ENCODE measurements at regions not wholly inside any gene's neighbourhood (a gene's known extent, or its start where the extent isn't known, plus 50 kb on each side); places are given as distances from the start of the nearest gene placed in this dataset.

DNA sequence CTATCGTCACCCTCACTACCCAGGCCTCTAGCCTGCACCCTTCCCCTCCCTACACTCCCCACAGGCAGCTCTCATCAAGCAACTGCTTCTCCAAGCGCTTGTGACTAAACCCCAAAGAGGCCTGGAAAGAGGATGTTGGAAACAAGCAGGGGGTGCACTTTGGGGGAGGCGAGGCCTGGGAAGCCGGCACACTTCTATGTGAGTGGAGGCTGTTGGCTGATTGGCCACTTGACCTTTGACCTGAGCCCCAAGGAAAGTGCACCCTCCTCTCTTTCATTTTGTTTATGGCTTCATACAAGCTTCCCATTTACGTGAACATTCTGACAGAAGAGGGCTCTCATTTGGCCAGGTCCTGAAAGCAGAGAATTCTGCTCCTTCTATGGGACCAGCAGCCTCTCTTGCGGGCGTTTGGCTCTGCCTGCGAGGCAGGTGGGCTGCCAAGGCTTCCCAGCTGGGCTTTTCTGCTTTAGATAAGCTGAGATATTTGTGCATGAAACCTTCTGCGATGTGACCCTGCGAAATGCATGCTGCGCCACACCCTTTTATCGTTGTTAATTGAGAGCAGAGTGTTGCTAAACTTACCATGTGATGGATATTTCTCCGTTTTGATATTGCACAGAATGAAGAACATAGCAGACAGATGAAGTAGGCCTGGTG is 134.8 kb upstream of the NCK2 start:
- no peak for DNase-seq (ENCODE audit: extremely low spot score)
- CTCF ChIA-PET, result interaction anchor here (2.2 kb wide), 1 partner anchor 33 kb away, joined by 5 read pairs; no protein-coding TSS in a partner anchor
- TF ChIP-seq, protein P1, sequence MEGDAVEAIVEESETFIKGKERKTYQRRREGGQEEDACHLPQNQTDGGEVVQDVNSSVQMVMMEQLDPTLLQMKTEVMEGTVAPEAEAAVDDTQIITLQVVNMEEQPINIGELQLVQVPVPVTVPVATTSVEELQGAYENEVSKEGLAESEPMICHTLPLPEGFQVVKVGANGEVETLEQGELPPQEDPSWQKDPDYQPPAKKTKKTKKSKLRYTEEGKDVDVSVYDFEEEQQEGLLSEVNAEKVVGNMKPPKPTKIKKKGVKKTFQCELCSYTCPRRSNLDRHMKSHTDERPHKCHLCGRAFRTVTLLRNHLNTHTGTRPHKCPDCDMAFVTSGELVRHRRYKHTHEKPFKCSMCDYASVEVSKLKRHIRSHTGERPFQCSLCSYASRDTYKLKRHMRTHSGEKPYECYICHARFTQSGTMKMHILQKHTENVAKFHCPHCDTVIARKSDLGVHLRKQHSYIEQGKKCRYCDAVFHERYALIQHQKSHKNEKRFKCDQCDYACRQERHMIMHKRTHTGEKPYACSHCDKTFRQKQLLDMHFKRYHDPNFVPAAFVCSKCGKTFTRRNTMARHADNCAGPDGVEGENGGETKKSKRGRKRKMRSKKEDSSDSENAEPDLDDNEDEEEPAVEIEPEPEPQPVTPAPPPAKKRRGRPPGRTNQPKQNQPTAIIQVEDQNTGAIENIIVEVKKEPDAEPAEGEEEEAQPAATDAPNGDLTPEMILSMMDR (IDR thresholded peaks at IDR 0.05; ENCODE audit: control extremely low read depth, extremely low read depth, low read depth, missing control alignments), result no peak
- POLR2A ChIA-PET, result no interaction called here

DNA sequence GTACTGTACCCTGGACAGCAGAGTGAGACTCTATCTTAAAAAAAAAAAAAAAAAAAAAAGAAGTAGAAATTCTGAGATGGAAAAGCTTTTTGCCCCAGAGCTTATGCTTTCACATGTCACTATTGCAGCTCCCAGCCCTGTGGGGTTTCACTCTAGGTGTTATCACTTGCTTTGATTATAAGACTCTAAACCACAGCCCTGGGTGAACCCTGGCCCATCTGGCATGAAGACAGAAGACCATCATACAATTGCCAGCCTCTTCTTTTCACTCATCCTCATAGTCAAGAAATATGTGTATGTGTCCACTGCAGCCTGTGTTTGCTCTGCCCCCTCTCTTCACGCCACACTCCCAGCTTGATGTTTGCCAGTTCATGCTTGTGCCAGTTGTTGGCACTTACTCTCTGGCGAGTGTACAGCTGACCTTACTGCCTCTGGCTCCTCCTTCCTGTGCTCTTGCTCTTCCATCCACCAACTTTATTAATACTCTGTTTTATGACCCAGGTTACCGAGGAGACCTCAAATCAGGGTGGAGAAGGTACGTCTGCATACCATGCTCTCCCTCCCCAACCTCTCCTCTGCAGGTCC is 136.7 kb upstream of the NCK2 start:
- DNase-seq (ENCODE audit: extremely low spot score), result no peak
- TF ChIP-seq, protein P1 (IDR thresholded peaks at IDR 0.05; ENCODE audit: control extremely low read depth, extremely low read depth, low read depth, missing control alignments), result no peak
- ChIA-PET POLR2A (no interaction called here), CTCF (interaction anchor here (1.4 to 2.2 kb wide), 2 partner anchors 10 to 31 kb away, joined by 3 to 5 read pairs; no protein-coding TSS in a partner anchor)

DNA sequence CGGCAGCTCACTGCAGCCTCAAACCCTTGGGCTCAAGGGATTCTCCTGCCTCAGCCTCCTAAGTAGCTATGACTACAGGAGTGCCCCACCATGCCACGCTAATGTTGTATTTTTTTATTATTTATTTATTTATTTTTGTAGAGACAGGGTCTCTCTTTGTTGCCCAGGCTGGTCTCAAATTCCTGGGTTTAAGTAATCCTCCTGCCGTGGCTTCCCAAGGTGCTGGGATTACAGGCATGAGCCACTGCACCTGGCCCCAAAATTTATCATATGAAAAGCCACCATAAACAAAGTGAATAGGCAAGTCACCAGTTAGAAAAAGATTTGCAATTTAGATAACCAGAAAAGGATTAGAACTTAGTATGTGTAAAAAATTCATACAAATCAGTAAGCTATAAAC is 138.6 kb upstream of the NCK2 start:
- TF ChIP-seq, protein P1 (IDR thresholded peaks at IDR 0.05; ENCODE audit: control extremely low read depth, extremely low read depth, low read depth, missing control alignments), result no peak
- ChIA-PET CTCF (no interaction called here), POLR2A (no interaction called here)
- no peak for DNase-seq (ENCODE audit: extremely low spot score)

DNA sequence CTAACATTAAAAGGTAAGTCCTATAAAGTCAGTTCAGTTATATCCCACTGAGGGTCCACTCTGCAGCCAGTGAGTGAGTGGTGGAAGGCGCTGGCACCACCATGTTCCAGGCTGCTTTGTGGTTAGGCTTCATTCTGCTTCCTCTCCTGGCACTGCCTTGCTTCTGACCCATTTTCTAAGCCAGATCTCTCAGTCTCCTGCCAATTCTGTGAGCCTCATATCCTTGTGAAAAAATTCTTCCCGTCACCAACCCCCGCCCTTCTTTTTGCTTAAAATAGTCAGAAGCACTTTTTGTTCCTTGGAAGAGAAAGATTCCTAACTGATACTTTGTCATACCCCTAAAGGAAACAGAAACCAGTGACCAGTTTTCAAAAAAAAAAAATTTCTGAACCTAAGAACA is 139.8 kb upstream of the NCK2 start:
- ChIA-PET CTCF (no interaction called here), POLR2A (no interaction called here)
- TF ChIP-seq, protein P1 (IDR thresholded peaks at IDR 0.05; ENCODE audit: control extremely low read depth, extremely low read depth, low read depth, missing control alignments), result no peak
- DNase-seq (ENCODE audit: extremely low spot score), result no peak

DNA sequence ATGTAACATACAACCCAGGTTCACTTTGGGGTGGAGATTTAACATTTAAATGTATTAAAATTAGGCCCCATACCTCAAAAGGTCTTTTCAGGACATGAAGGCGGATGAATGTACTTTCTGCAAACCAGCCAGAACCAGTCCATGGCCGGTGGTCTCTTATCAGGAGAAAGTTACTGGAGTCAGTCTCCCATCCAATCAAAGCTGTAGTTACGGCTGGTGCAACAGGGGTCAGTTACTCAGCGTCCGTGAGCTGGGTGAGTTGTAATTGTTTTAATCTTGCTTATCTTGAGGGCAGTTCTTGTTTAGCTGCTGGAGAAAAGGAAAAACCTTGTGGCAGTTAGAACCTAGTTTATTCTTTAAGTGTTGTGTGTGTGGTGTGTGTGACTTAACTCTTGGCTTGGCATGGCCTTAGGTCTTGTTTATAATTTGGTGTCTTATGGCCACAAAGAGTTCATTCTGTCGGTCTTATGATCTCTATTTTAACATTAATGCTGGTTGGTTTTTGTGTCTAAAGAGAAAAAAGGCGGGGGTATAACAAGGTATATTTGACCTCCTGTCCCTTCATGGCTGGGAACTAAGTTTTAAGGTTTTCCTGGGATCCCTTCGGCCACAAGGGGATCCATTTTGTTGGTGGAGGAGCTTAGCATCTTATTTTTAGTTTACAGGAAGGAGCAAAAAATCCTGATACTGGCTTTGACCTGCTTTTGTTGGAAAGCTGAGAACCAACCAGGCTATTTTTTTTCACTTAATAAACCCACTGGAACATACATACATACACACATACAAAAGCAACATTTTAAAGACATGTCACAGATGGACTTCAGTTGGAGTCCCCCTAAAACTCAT is 143.5 kb upstream of the NCK2 start:
- no peak for DNase-seq (ENCODE audit: extremely low spot score)
- TF ChIP-seq, protein P1 (IDR thresholded peaks at IDR 0.05; ENCODE audit: control extremely low read depth, extremely low read depth, low read depth, missing control alignments), result no peak
- POLR2A ChIA-PET, result no interaction called here
- CTCF ChIA-PET, result no interaction called here

DNA sequence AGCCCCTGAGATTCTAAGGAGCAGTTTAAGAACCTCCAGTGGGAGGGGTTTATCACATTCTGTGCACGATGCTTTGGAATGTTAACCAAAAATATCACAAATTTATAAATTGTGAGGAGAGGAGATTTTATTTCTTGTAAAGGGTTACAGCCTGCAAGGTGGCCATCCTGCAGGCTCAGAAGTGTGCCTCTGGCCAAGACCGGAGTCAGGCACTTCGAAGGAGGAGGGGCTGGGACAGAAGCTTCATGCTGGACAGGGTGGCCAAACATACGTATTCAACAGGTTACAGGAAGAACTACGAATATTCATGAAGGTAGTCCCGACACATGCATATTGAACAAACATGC is 144.1 kb upstream of the NCK2 start:
- ChIA-PET CTCF (no interaction called here), POLR2A (no interaction called here)

More for the DNA sequence above, 144.1 kb upstream of the NCK2 start:
- TF ChIP-seq, protein P1 (IDR thresholded peaks at IDR 0.05; ENCODE audit: control extremely low read depth, extremely low read depth, low read depth, missing control alignments), result no peak
- DNase-seq (ENCODE audit: extremely low spot score), result no peak

All from GM10248 (cell line).